GM12864 (cell line): ENCODE measurements at regions not wholly inside any gene's neighbourhood (a gene's known extent, or its start where the extent isn't known, plus 50 kb on each side); places are given as distances from the start of the nearest gene placed in this dataset.

Experiments
- DNase-seq: peaks from one replicate; pipeline ENCODE4 v3.0.0-alpha.2; 2011; ENCODE audit warnings: low read depth
- H3K4me3 ChIP-seq: 2 replicates; pipeline ENCODE4 v1.5.1; 2011; ENCODE audit warnings: mild to moderate bottlenecking, low read depth, low read length, control low read depth
- CTCF ChIP-seq: IDR thresholded peaks from 2 replicates; pipeline ENCODE4 v1.5.1; 2011; ENCODE audit warnings: low read depth, mild to moderate bottlenecking, moderate library complexity, low read length, control low read depth, inconsistent platforms; ENCODE audit errors: missing control alignments

- DNase-seq = no peak
- no peak for TF ChIP-seq CTCF
- no peak overlapping the region for H3K4me3 ChIP-seq
Observed at GRCh38 chr16:85362443-85362842, 250.2 kb upstream of the CIBAR2 start.

- TF ChIP-seq CTCF = no peak
- DNase-seq = no peak
- H3K4me3 ChIP-seq = no peak overlapping the region
Observed at GRCh38 chr16:85363427-85363826, 249.7 kb upstream of the GSE1 start.

GRCh38 chr16:85363881-85364280, 249.2 kb upstream of the GSE1 start:
- TF ChIP-seq CTCF = no peak
- H3K4me3 ChIP-seq = no peak overlapping the region
- no peak for DNase-seq

- no peak for TF ChIP-seq CTCF
- no peak overlapping the region for H3K4me3 ChIP-seq
- no peak for DNase-seq
Observed at GRCh38 chr16:85364323-85365040, 248.6 kb upstream of the GSE1 start.

- no peak for DNase-seq
- no peak for TF ChIP-seq CTCF
- H3K4me3 ChIP-seq = no peak overlapping the region
Observed at GRCh38 chr16:85365120-85365519, 248.0 kb upstream of the GSE1 start.

- no peak for DNase-seq
- TF ChIP-seq CTCF = no peak
- no peak overlapping the region for H3K4me3 ChIP-seq
Observed at GRCh38 chr16:85366031-85366763, 246.9 kb upstream of the GSE1 start.
